ENCODE measurements at regions not wholly inside any gene's neighbourhood (a gene's known extent, or its start where the extent isn't known, plus 50 kb on each side); places are given as distances from the start of the nearest gene placed in this dataset.

DNA sequence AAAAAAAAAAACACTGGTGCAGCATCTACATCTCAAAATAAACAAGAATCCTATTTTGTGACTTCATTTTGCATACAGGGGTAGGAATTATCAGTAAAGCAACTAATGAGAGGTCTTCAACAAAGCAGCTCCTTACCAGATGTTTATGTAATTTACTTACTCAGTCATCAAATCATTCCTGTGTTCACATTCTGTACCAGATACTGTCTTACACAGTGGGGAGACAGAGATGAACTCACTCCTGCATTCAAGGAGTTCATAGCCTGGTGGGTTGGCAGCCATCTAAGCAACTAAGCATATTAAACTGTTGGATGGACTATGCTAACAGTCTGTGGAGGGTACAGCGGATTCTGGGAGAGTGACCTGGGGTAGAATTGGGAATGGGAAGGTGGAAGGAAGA, 169.0 kb downstream of the OSR1 start:
- CTCF ChIA-PET: interaction anchor here (0.6 to 0.9 kb wide), 2 partner anchors 57 to 201 kb away, joined by 3 to 4 read pairs; no protein-coding TSS in a partner anchor

DNA sequence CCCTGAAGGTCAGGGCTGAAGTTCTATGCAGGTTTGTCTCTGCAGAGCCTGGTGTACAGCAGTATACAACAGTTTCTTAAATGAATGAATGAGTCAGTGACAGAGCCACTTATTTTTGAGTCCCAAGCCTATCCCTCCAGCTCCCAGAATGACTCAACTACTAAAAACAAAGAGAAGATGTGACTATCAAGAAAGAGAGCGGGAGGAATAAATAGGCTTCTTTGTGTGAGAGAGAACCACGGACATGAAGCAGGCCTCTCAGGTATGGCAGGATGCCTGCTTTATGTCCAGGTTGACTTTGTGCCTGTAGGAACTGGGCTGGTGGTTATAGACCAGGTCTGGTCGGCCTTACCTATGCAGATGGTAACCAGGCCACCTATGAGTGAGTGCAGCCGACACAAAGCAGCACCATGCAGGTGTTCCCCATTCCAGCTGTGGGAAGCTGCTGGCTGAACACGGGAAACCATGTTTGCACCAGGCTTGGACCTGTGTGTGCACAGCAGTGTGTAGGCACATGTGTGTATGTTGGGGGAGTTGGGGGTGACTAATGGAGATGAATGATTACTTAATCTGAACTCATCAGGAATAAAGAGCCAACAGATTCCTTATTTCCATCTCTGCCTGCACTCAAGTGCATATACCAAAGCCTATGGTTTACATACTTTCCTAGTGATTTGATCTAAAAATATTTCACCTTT, 171.0 kb downstream of the OSR1 start:
- DNase-seq (ENCODE audit: low read depth, low spot score): no peak

More for the DNA sequence above, 169.0 kb downstream of the OSR1 start:
- Histone ChIP-seq H3K4me3 (ENCODE audit: low read depth, low read length) (no peak overlapping the region), H3K9me3 (ENCODE audit: control insufficient read depth, insufficient read depth, low read length) (no peaks in the 10 kb centered on the region), H3K27me3 (ENCODE audit: control insufficient read depth, insufficient read depth, low read length) (no peaks in the 10 kb centered on the region), H3K27ac (ENCODE audit: low read depth, low read length) (no peak overlapping the region)
- no peak for DNase-seq (ENCODE audit: low read depth, low spot score)
- POLR2A ChIA-PET: no interaction called here
- TF ChIP-seq, protein P1, sequence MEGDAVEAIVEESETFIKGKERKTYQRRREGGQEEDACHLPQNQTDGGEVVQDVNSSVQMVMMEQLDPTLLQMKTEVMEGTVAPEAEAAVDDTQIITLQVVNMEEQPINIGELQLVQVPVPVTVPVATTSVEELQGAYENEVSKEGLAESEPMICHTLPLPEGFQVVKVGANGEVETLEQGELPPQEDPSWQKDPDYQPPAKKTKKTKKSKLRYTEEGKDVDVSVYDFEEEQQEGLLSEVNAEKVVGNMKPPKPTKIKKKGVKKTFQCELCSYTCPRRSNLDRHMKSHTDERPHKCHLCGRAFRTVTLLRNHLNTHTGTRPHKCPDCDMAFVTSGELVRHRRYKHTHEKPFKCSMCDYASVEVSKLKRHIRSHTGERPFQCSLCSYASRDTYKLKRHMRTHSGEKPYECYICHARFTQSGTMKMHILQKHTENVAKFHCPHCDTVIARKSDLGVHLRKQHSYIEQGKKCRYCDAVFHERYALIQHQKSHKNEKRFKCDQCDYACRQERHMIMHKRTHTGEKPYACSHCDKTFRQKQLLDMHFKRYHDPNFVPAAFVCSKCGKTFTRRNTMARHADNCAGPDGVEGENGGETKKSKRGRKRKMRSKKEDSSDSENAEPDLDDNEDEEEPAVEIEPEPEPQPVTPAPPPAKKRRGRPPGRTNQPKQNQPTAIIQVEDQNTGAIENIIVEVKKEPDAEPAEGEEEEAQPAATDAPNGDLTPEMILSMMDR (IDR thresholded peaks at IDR 0.05; ENCODE audit: low read depth, low read length): no peak

DNA sequence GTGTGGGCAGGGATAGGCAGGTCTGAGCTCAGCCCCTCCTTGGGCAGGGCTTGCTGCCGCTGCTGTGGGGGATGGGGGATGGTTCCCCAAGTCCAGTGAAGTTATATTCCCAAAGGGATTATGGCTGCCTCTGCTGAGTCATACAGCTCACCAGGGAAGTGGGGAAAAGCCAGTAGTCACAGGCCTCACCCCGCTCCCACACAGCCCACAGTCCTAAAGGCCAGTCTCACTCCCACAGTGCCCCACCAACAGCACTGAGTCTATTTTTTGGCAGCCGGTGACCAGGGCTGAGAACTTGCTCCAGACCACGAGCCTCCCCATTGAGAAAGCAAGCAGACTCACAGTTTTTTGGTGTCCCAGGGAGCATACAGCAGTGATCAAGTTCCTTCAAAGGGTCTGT, 173.3 kb downstream of the OSR1 start:
- POLR2A ChIA-PET: no interaction called here
- Histone ChIP-seq H3K9me3 (ENCODE audit: control insufficient read depth, insufficient read depth, low read length) (no peaks in the 10 kb centered on the region), H3K4me3 (ENCODE audit: low read depth, low read length) (no peak overlapping the region), H3K27me3 (ENCODE audit: control insufficient read depth, insufficient read depth, low read length) (no peaks in the 10 kb centered on the region), H3K27ac (ENCODE audit: low read depth, low read length) (no peak overlapping the region)
- TF ChIP-seq, protein P1 (IDR thresholded peaks at IDR 0.05; ENCODE audit: low read depth, low read length): no peak
- CTCF ChIA-PET: interaction anchor here (0.9 kb wide), 1 partner anchor 9 kb away, joined by 3 read pairs; no protein-coding TSS in a partner anchor
- no peak for DNase-seq (ENCODE audit: low read depth, low spot score)

More for the DNA sequence above, 171.0 kb downstream of the OSR1 start:
- TF ChIP-seq, protein P1 (IDR thresholded peaks at IDR 0.05; ENCODE audit: low read depth, low read length): no peak
- Histone ChIP-seq H3K27me3 (ENCODE audit: control insufficient read depth, insufficient read depth, low read length) (no peaks in the 10 kb centered on the region), H3K27ac (ENCODE audit: low read depth, low read length) (peak overlapping the region; percentile 62), H3K9me3 (ENCODE audit: control insufficient read depth, insufficient read depth, low read length) (no peaks in the 10 kb centered on the region), H3K4me3 (ENCODE audit: low read depth, low read length) (no peak overlapping the region)
- CTCF ChIA-PET: interaction anchor here (0.8 to 1.0 kb wide), 2 partner anchors 14 to 22 kb away, joined by 3 read pairs; no protein-coding TSS in a partner anchor
- POLR2A ChIA-PET: no interaction called here

DNA sequence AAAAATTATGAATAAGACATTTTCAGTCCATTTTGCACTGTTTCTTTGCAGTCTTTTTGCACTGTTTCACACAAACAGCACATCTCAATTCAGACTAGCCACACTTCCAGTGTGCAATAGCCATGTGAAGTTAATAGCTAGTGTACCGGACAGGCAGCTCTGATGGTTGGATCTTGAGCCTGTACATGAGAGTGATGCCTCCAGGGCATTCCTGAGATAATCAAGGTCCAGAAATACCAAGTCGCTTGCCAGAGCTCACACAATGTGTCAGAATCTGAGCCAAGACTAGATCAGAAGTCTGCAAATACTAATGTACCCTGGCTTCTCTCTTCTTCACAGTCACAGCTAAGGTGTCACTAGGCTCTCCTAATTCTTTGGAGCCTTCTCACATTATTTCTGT, 180.2 kb downstream of the OSR1 start:
- DNase-seq (ENCODE audit: low read depth, low spot score): no peak
- Histone ChIP-seq H3K9me3 (ENCODE audit: control insufficient read depth, insufficient read depth, low read length) (no peaks in the 10 kb centered on the region), H3K27me3 (ENCODE audit: control insufficient read depth, insufficient read depth, low read length) (no peaks in the 10 kb centered on the region), H3K27ac (ENCODE audit: low read depth, low read length) (no peak overlapping the region), H3K4me3 (ENCODE audit: low read depth, low read length) (no peak overlapping the region)
- ChIA-PET CTCF (interaction anchor here (0.6 kb wide), 1 partner anchor 183 kb away, joined by 3 read pairs; no protein-coding TSS in a partner anchor), POLR2A (no interaction called here)
- TF ChIP-seq, protein P1 (IDR thresholded peaks at IDR 0.05; ENCODE audit: low read depth, low read length): no peak

DNA sequence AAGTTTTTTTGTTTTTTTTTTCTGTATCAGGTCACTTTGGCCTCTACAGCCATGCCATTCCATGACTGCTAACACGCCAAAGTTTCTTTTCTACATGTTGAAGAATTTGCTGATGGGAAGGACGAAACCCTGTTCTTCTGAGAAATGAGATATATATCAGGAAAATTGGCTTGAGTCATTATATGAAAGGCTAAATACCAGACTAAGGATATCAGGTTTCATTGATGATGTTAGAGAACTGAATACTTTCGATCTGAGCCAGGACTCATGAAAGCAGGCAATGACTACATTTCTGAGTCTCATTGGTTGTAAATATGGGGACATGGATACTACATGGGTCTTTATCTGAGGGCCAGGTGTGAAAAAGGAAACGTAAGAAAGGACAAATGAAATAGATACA, 181.4 kb downstream of the OSR1 start:
- H3K9me3 ChIP-seq (ENCODE audit: control insufficient read depth, insufficient read depth, low read length): no peaks in the 10 kb centered on the region
- TF ChIP-seq, protein P1 (IDR thresholded peaks at IDR 0.05; ENCODE audit: low read depth, low read length): no peak
- DNase-seq (ENCODE audit: low read depth, low spot score): no peak
- no peaks in the 10 kb centered on the region for H3K27me3 ChIP-seq (ENCODE audit: control insufficient read depth, insufficient read depth, low read length)
- CTCF ChIA-PET: no interaction called here
- POLR2A ChIA-PET: no interaction called here
- no peak overlapping the region for H3K27ac ChIP-seq (ENCODE audit: low read depth, low read length)
- H3K4me3 ChIP-seq (ENCODE audit: low read depth, low read length): no peak overlapping the region
